ENCODE measurements at regions not wholly inside any gene's neighbourhood (a gene's known extent, or its start where the extent isn't known, plus 50 kb on each side); places are given as distances from the start of the nearest gene placed in this dataset.

DNA sequence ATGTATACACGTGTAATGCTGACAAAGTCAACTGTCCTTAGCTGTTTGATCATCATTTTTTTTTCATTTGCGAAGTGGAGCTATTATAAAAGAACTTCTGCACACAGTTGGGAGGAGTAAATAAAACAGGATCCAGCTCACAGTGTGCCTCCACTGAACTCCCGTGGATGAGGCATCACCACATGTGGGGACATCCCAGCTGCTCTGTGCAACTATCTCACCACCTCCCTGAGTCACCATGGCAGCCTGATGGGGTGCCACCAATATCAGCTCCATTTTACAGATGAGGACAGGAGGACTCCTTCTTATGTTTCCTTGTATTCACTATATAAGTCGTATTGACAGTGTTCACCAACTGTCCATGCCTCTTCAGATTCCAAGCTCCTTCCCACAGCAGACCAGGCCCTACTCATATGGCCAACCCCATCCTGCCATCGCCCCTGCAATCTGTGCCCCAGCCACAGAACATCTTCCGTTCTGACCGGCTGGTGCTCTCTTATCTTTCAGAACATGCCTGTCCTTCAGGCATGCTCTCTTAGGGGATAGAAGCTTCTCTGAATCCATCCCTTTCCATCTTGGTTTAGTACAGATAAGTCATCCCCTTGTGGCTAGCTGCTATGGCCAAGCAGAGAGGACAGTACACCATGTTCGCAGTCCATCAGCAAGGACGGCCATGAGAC, 288.1 kb downstream of the RNF144A start:
- H3K27me3 Mint-ChIP-seq (ENCODE audit: insufficient read depth), result peaks cover 2% of the 10 kb centered on the region
- peaks cover 4% of the 10 kb centered on the region for H3K4me1 Mint-ChIP-seq (ENCODE audit: low read depth)
- no peak overlapping the region for H3K27ac Mint-ChIP-seq
- intact Hi-C loops (cut with micrococcal nuclease), result loop anchor here (10.0 kb wide), 2 partner anchors 360 to 1100 kb away; no protein-coding TSS in a partner anchor
- no peak overlapping the region for H3K4me3 Mint-ChIP-seq
- H3K36me3 Mint-ChIP-seq (ENCODE audit: low read depth), result no peaks in the 10 kb centered on the region
- H3K9me3 Mint-ChIP-seq, result no peaks in the 10 kb centered on the region
- no peak for DNase-seq (ENCODE audit: low spot score)

DNA sequence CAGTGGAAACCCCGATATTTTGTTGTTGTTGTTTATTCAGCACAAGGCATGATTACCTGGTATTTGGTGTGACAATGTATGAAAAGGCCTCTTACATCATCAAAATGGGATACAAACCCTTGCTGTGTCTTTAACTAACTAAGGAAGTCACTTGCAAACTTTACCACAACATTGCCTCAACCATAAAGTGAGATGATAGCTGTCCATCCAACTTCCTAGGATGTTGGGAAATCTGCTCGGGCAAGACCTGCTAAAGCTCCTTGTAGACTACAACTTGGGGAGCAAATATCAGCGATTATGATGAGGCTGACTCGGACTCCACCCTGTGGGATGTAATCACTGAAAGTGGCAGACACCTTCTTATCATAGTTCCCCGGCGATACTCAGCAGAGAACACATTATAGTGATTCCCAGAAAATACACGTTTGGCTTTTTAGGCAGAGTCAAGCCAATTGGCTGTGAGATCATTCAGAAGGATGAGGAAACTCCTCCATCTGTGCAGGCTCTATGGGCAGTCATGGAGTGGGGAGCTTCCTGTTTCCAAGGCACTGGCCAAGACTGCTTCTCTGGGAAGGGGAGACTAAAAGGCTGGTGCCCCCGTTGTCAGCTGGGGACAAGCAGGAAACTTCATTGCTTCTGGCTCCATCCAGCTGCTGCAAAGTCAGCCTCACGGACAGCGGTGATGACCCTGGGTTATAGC, 289.0 kb downstream of the RNF144A start:
- Mint-ChIP-seq H3K4me1 (ENCODE audit: low read depth) (peaks cover 4% of the 10 kb centered on the region), H3K36me3 (ENCODE audit: low read depth) (no peaks in the 10 kb centered on the region), H3K9me3 (no peaks in the 10 kb centered on the region), H3K4me3 (no peak overlapping the region), H3K27ac (no peak overlapping the region), H3K27me3 (ENCODE audit: insufficient read depth) (peaks cover 1% of the 10 kb centered on the region)
- no peak for DNase-seq (ENCODE audit: low spot score)
- intact Hi-C loops (cut with micrococcal nuclease), result loop anchor here (10.0 kb wide), 2 partner anchors 359 to 1099 kb away; no protein-coding TSS in a partner anchor

DNA sequence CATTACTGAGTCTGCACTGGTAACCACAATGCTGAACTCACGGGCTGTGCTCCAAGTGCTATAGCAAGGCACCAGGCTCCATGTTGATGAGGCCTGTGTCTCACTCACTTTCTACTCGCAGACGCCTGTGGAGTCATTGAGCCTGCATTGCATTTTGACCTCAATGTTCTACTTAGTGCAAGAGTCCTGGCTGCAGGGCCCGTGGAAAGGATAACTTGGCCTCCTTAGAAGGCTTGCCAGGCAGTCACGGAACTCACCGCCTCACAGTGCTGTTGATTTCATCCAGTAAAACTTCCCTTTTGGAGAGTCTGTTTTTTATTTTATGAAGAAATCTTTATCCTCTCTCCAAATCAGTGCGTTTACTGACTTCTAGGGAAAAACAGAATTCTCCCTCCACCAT, 290.4 kb downstream of the RNF144A start:
- intact Hi-C loops (cut with micrococcal nuclease), result loop anchor here (10.0 kb wide), 2 partner anchors 357 to 1097 kb away; no protein-coding TSS in a partner anchor
- DNase-seq (ENCODE audit: low spot score), result no peak
- Mint-ChIP-seq H3K4me1 (ENCODE audit: low read depth) (peaks cover 4% of the 10 kb centered on the region), H3K27me3 (ENCODE audit: insufficient read depth) (peaks cover 1% of the 10 kb centered on the region), H3K27ac (no peak overlapping the region), H3K4me3 (no peak overlapping the region), H3K36me3 (ENCODE audit: low read depth) (no peaks in the 10 kb centered on the region), H3K9me3 (no peaks in the 10 kb centered on the region)

DNA sequence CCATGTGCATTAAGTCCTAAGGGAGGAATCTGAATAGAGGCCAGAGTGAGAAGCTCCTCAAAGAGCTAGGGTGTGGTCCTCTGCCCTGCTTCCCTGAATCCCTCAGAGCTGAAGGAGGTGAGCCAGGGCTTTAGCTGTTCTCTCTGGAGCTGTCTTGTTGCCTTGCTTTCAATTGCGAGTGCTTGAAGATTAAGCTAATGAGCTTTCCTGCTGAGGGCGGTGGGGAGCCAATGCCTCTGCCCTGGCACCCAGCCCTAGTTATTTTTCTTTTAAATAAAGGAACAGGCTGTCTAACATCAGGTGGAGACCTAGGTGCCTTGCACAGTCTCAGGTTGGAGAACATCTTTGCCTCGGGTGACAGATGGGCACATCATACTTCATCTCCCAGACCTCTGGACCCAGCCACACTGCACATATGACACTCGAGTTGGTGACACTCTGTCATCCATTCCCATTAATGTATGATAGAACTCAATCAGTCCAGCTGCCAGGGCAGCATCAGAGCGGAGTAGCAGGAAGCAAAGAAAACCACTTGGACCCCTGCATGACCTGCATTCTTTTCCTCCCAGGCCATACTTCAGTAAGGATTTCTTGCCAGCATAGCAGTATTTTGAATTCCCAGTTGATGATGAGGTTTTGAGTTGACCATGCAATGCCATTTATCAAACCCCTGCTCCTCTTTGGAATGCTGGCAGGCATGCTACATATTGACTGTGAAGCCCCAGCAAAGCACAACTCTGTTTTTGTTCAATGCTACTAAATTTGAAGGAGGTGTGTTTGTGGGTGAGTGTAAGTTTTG, 292.7 kb downstream of the RNF144A start:
- DNase-seq (ENCODE audit: low spot score), result no peak
- intact Hi-C loops (cut with micrococcal nuclease), result loop anchor here (10.0 kb wide), 2 partner anchors 355 to 1095 kb away; no protein-coding TSS in a partner anchor
- peaks cover 1% of the 10 kb centered on the region for H3K27me3 Mint-ChIP-seq (ENCODE audit: insufficient read depth)
- no peak overlapping the region for H3K4me3 Mint-ChIP-seq
- H3K4me1 Mint-ChIP-seq (ENCODE audit: low read depth), result no peaks in the 10 kb centered on the region
- no peak overlapping the region for H3K27ac Mint-ChIP-seq
- H3K9me3 Mint-ChIP-seq, result no peaks in the 10 kb centered on the region
- H3K36me3 Mint-ChIP-seq (ENCODE audit: low read depth), result no peaks in the 10 kb centered on the region

DNA sequence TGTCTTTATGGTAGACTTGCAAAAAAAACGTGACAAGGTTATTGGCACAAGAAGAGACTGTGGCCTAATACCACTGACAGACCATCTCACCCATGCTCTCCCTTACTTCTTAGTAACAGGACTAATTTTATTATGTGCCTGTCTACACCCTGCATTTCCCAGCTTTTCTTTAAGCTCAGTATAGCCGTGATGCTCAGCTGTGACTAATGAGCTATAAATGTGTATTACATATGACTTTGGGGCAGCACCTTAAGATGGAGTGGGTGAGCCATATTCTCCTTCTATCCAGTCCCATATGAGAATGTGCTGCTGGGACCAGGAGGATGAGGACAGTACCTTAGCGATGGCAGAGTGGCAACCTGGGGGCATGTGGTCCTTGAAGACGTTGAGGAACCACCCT, 293.5 kb downstream of the RNF144A start:
- no peaks in the 10 kb centered on the region for H3K9me3 Mint-ChIP-seq
- H3K27ac Mint-ChIP-seq, result no peak overlapping the region
- DNase-seq (ENCODE audit: low spot score), result no peak
- H3K4me1 Mint-ChIP-seq (ENCODE audit: low read depth), result no peaks in the 10 kb centered on the region
- intact Hi-C loops (cut with micrococcal nuclease), result no loop called here
- peaks cover 1% of the 10 kb centered on the region for H3K27me3 Mint-ChIP-seq (ENCODE audit: insufficient read depth)
- no peak overlapping the region for H3K4me3 Mint-ChIP-seq
- H3K36me3 Mint-ChIP-seq (ENCODE audit: low read depth), result no peaks in the 10 kb centered on the region

DNA sequence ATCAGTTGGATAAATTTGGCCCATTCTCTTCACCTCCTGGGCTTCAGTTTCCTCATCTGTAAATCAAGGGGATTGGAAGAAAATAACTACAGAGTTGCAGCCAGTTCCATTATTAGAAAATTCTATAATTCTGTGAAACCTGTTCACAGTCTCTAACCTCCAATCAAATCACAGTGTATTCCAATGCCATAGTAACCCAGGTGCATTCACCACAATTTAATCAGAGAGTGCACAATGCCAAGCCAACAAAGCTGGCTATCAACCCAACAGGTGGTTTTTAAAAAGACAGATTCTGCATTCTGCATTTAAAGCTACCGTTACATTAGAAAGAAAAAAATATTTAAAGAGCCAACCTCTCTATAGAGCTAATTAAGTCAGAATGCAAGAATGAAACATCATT, 308.6 kb downstream of the RNF144A start:
- intact Hi-C loops (cut with micrococcal nuclease), result no loop called here
- DNase-seq (ENCODE audit: low spot score), result no peak
- no peak overlapping the region for H3K4me3 Mint-ChIP-seq
- H3K27me3 Mint-ChIP-seq (ENCODE audit: insufficient read depth), result peaks cover 7% of the 10 kb centered on the region
- H3K9me3 Mint-ChIP-seq, result no peaks in the 10 kb centered on the region
- H3K36me3 Mint-ChIP-seq (ENCODE audit: low read depth), result no peaks in the 10 kb centered on the region
- H3K27ac Mint-ChIP-seq, result no peak overlapping the region
- no peaks in the 10 kb centered on the region for H3K4me1 Mint-ChIP-seq (ENCODE audit: low read depth)

DNA sequence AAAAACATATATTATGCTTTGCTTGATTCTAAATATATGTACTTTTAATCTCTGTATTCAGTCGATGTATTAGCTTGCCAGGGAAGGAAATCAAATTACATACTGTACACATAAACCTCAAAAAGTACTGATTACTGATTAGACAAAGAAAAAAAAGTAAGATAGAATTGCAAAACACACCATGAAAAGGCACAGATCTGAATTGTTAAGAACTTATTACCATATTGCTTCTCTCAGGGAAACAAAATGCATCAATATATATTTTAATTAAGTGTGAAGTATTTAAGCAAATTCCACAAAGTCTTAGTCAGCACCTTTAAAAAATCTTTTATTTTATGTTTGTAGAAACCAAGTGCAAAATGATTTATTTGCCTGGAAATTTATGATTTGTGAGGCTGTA, 309.3 kb downstream of the RNF144A start:
- H3K4me3 Mint-ChIP-seq, result no peak overlapping the region
- peaks cover 7% of the 10 kb centered on the region for H3K27me3 Mint-ChIP-seq (ENCODE audit: insufficient read depth)
- no peak overlapping the region for H3K27ac Mint-ChIP-seq
- H3K9me3 Mint-ChIP-seq, result no peaks in the 10 kb centered on the region
- H3K36me3 Mint-ChIP-seq (ENCODE audit: low read depth), result no peaks in the 10 kb centered on the region
- intact Hi-C loops (cut with micrococcal nuclease), result no loop called here
- DNase-seq (ENCODE audit: low spot score), result no peak
- no peaks in the 10 kb centered on the region for H3K4me1 Mint-ChIP-seq (ENCODE audit: low read depth)

DNA sequence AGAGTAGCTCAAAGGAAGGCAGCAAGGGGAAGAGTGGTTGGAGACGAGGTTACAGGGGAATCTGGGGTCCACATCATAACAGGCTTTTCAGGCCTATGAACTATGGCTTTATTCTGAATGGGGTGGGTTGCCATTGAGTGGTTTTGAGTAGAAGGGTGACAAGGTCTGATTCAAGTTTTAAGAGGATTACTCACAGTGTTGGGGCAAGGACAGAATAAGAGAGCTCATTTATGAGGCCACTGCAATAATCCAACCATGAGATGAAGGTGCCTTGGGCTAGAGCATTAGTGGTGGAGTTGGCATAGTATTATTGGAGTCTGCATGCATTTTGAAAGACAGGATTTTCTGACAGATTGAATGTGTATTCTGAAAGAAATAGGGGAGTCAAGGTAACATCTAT, 315.9 kb downstream of the RNF144A start:
- H3K27me3 Mint-ChIP-seq (ENCODE audit: insufficient read depth), result no peaks in the 10 kb centered on the region
- H3K4me3 Mint-ChIP-seq, result no peak overlapping the region
- no peaks in the 10 kb centered on the region for H3K4me1 Mint-ChIP-seq (ENCODE audit: low read depth)
- no peaks in the 10 kb centered on the region for H3K36me3 Mint-ChIP-seq (ENCODE audit: low read depth)
- H3K9me3 Mint-ChIP-seq, result no peaks in the 10 kb centered on the region
- H3K27ac Mint-ChIP-seq, result no peak overlapping the region
- DNase-seq (ENCODE audit: low spot score), result no peak
- intact Hi-C loops (cut with micrococcal nuclease), result no loop called here

DNA sequence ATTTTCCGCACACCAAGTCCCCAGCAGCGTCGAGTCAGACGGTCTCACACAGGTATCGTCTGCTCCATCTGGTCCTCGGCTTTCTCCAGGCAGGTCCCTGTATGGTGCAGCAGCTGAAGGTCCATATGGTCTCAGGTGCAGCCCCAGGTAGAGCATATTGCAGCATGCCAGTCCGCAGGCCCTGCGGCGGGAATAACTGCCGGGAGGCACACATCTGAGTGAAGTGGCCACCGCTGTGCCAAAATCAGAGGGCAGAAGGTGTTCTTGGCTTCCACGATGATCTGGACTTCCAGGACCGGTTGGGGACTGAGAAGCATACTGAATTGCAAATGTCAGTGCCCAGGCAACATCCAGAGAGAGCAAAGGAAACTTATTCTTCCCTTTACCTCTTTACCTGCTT, 320.3 kb downstream of the RNF144A start:
- Mint-ChIP-seq H3K4me3 (no peak overlapping the region), H3K27me3 (ENCODE audit: insufficient read depth) (no peaks in the 10 kb centered on the region), H3K9me3 (no peaks in the 10 kb centered on the region), H3K36me3 (ENCODE audit: low read depth) (no peaks in the 10 kb centered on the region), H3K27ac (no peak overlapping the region), H3K4me1 (ENCODE audit: low read depth) (peaks cover 6% of the 10 kb centered on the region)
- intact Hi-C loops (cut with micrococcal nuclease), result no loop called here
- no peak for DNase-seq (ENCODE audit: low spot score)

DNA sequence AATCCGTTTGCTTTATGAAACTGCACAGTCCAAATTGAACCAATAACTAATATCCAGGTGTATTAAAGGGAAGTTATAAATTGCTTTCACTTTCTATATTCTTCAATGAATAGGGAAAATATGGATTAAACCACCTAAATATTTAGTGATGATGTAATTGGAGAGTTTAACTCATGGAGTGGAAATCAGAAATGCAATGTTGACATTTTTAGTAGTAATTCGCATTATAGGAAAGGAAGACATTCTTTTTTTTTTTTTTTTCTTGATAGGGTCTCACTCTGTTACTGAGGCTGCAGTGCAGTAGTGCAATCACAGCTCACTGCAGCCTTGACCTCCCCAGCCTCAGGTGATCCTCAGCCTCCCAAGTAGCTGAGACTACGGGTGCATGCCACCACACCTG, 321.9 kb downstream of the RNF144A start:
- Mint-ChIP-seq H3K27ac (no peak overlapping the region), H3K9me3 (no peaks in the 10 kb centered on the region), H3K36me3 (ENCODE audit: low read depth) (no peaks in the 10 kb centered on the region), H3K4me1 (ENCODE audit: low read depth) (peaks cover 13% of the 10 kb centered on the region), H3K4me3 (no peak overlapping the region), H3K27me3 (ENCODE audit: insufficient read depth) (no peaks in the 10 kb centered on the region)
- intact Hi-C loops (cut with micrococcal nuclease), result no loop called here
- no peak for DNase-seq (ENCODE audit: low spot score)

DNA sequence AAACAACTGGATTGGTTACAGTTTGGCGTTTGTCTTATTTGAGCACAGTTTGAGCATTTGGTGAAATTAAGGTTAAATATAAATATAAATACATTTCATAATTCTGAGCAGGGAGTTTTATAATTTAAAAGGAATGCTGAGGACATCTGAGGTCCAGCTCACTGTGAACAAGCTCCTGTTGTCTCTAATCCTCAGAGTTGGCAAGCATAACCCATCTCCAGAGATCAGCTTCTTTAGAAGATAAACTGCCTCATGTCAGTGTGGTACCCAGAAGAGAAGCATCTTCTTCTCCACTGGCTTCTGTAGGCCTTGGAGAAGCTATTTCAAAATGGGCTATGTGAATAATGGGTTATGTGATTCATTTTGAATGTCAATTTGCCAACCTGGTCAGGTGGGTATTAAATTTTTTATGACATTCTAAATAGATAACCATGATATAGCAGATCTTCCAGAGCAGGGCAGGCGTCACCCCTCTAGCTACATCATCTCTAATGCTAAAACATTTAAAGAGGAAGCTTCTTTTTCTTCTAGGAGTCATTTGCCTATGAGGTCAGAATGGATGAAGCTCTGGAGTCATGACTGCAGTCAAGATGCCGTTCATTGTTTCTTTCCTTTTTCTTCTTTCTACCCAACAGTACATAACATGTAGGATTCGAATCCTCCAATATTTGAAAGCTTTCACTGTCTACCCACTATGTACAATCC, 324.0 kb downstream of the RNF144A start:
- no peaks in the 10 kb centered on the region for H3K27me3 Mint-ChIP-seq (ENCODE audit: insufficient read depth)
- DNase-seq (ENCODE audit: low spot score), result no peak
- intact Hi-C loops (cut with micrococcal nuclease), result no loop called here
- no peaks in the 10 kb centered on the region for H3K36me3 Mint-ChIP-seq (ENCODE audit: low read depth)
- no peak overlapping the region for H3K27ac Mint-ChIP-seq
- no peak overlapping the region for H3K4me3 Mint-ChIP-seq
- H3K9me3 Mint-ChIP-seq, result no peaks in the 10 kb centered on the region
- peaks cover 13% of the 10 kb centered on the region for H3K4me1 Mint-ChIP-seq (ENCODE audit: low read depth)

DNA sequence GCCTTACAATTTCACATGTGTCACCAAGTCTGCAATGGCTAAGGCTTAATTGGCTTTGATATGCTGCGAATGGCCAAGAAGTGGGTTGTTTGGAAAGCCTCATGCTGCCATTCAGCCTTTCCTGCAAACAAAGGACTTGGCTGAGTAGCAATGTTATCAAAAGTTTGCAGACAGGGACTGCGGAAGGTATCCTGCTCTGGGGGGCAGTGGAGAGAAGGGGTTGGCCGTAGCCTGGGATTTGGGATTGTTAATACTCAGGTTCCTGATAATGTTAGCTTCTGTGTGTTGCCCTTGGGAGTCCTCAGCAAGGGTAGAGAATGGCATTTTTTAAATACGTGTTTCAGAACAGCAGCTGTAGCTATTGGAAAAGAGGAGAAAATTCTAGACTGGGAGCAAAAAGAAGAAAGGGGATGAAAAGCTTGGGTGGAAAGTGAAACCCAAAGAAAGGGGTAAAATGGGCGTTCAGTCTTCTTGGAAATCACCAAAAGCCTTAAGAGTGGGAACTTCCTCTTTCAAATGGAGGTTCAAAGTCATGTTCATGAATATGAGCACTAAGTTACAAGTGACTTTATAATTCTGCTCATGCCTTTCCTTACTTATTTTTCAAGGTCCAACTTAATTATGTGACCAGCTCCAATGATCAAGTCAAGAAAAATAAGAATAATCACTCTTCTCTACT, 325.1 kb downstream of the RNF144A start:
- no peak for DNase-seq (ENCODE audit: low spot score)
- no peak overlapping the region for H3K4me3 Mint-ChIP-seq
- no peaks in the 10 kb centered on the region for H3K36me3 Mint-ChIP-seq (ENCODE audit: low read depth)
- no peaks in the 10 kb centered on the region for H3K27me3 Mint-ChIP-seq (ENCODE audit: insufficient read depth)
- H3K9me3 Mint-ChIP-seq, result no peaks in the 10 kb centered on the region
- H3K27ac Mint-ChIP-seq, result no peak overlapping the region
- intact Hi-C loops (cut with micrococcal nuclease), result no loop called here
- H3K4me1 Mint-ChIP-seq (ENCODE audit: low read depth), result peaks cover 13% of the 10 kb centered on the region

Data from activated T-helper 1 cell treated with anti-CD3 and anti-CD28 coated beads, Interleukin-12 subunit alpha, Interleukin-12 subunit beta, Interleukin-2, Interleukin-4 antibody, amounts not matched to agents 30 ng/mL and 10 ng/mL and 1 ng/mL, durations not matched to agents 14 hours and 24 hours and 36 hours (primary cell).